ENCODE measurements at regions not wholly inside any gene's neighbourhood (a gene's known extent, or its start where the extent isn't known, plus 50 kb on each side); places are given as distances from the start of the nearest gene placed in this dataset.

DNA sequence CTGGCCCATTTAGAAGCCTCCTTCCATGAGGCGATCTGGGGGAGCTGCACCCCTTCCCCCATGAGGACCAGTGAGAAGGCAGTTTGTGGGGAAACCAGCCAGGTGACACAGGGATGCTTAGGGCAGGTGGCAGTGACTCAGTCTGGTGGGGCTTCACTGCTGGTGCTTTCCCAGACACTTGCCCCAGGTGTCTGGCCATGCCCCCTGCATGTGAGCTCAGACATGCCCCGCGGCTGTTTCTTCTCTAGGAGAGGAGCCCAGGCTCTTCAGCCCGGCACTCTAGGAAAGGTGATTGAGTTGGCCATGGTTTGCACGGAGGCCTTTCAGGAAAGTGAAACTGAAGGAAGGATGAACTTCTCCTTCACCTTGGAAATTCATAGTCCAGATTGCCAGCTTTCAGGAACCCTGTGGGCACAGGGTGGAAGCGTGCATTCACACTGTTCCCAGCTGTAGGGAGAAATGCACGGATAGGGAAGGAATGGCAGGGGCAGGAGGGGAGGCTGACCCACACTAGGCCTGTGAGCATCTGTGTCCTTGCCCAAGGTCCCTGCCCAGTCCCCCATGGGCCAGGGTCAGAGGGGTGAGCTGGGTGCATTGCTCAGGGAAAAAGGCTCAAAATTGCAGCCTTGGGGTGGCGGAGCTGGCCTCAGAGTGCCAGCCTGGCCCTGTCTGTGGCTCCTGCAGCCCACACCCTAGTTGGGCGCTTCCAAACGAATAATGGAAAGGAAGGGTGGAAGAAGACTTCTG is 359.1 kb downstream of the GLRX3 start:
- no peak for TF ChIP-seq POLR2A (IDR thresholded peaks at IDR 0.05)
- TF ChIP-seq, protein P1, sequence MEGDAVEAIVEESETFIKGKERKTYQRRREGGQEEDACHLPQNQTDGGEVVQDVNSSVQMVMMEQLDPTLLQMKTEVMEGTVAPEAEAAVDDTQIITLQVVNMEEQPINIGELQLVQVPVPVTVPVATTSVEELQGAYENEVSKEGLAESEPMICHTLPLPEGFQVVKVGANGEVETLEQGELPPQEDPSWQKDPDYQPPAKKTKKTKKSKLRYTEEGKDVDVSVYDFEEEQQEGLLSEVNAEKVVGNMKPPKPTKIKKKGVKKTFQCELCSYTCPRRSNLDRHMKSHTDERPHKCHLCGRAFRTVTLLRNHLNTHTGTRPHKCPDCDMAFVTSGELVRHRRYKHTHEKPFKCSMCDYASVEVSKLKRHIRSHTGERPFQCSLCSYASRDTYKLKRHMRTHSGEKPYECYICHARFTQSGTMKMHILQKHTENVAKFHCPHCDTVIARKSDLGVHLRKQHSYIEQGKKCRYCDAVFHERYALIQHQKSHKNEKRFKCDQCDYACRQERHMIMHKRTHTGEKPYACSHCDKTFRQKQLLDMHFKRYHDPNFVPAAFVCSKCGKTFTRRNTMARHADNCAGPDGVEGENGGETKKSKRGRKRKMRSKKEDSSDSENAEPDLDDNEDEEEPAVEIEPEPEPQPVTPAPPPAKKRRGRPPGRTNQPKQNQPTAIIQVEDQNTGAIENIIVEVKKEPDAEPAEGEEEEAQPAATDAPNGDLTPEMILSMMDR (IDR thresholded peaks at IDR 0.05): no peak

Measured in ovary (tissue), 3 donors.